ENCODE measurements at regions not wholly inside any gene's neighbourhood (a gene's known extent, or its start where the extent isn't known, plus 50 kb on each side); places are given as distances from the start of the nearest gene placed in this dataset.
"Not testable (repeated sequence)": the region's sequence is repeated elsewhere in the genome, so short reads cannot be mapped to it uniquely, and the experiment has no call there.

- no peak overlapping the region for H3K4me3 ChIP-seq (ENCODE audit: insufficient read length, low read depth)
- no peaks in the 10 kb centered on the region for H3K27me3 ChIP-seq (ENCODE audit: insufficient read depth, insufficient read length)
- H3K9me3 ChIP-seq (ENCODE audit: insufficient read depth, low read length), result no peaks in the 10 kb centered on the region
- H3K4me1 ChIP-seq (ENCODE audit: insufficient read depth, insufficient read length), result no peaks in the 10 kb centered on the region
- DNase-seq (ENCODE audit: low read depth, low spot score), result no peak
- TF ChIP-seq ZNF274 (IDR thresholded peaks at IDR 0.05; ENCODE audit: low read depth, low read length) (no peak), SUZ12 (IDR thresholded peaks at IDR 0.05; ENCODE audit: extremely low read depth, insufficient read depth, insufficient read length) (no peak), YY1 (IDR thresholded peaks at IDR 0.05; ENCODE audit: insufficient read depth, insufficient read length) (no peak)
- H3K36me3 ChIP-seq (ENCODE audit: insufficient read depth, insufficient read length, low read length), result no peaks in the 10 kb centered on the region
- H3K9ac ChIP-seq (ENCODE audit: insufficient read length, low read depth), result no peak overlapping the region
Observed at GRCh38 chr13:90719461-90719860, 628.0 kb upstream of the MIR17HG start.

GRCh38 chr13:90721937-90722336, 625.5 kb upstream of the MIR17HG start:
- Histone ChIP-seq H3K9ac (ENCODE audit: insufficient read length, low read depth) (no peak overlapping the region), H3K4me1 (ENCODE audit: insufficient read depth, insufficient read length) (no peaks in the 10 kb centered on the region), H3K27me3 (ENCODE audit: insufficient read depth, insufficient read length) (no peaks in the 10 kb centered on the region), H3K36me3 (ENCODE audit: insufficient read depth, insufficient read length, low read length) (no peaks in the 10 kb centered on the region), H3K9me3 (ENCODE audit: insufficient read depth, low read length) (no peaks in the 10 kb centered on the region), H3K4me3 (ENCODE audit: insufficient read length, low read depth) (no peak overlapping the region)
- no peak for DNase-seq (ENCODE audit: low read depth, low spot score)
- TF ChIP-seq SUZ12 (IDR thresholded peaks at IDR 0.05; ENCODE audit: extremely low read depth, insufficient read depth, insufficient read length) (no peak), ZNF274 (IDR thresholded peaks at IDR 0.05; ENCODE audit: low read depth, low read length) (no peak), YY1 (IDR thresholded peaks at IDR 0.05; ENCODE audit: insufficient read depth, insufficient read length) (no peak)

GRCh38 chr13:90723381-90723780, 624.1 kb upstream of the MIR17HG start:
- Histone ChIP-seq H3K9ac (ENCODE audit: insufficient read length, low read depth) (no peak overlapping the region), H3K4me3 (ENCODE audit: insufficient read length, low read depth) (no peak overlapping the region), H3K27me3 (ENCODE audit: insufficient read depth, insufficient read length) (no peaks in the 10 kb centered on the region), H3K4me1 (ENCODE audit: insufficient read depth, insufficient read length) (no peaks in the 10 kb centered on the region), H3K36me3 (ENCODE audit: insufficient read depth, insufficient read length, low read length) (no peaks in the 10 kb centered on the region), H3K9me3 (ENCODE audit: insufficient read depth, low read length) (no peaks in the 10 kb centered on the region)
- no peak for DNase-seq (ENCODE audit: low read depth, low spot score)
- TF ChIP-seq ZNF274 (IDR thresholded peaks at IDR 0.05; ENCODE audit: low read depth, low read length) (no peak), SUZ12 (IDR thresholded peaks at IDR 0.05; ENCODE audit: extremely low read depth, insufficient read depth, insufficient read length) (no peak), YY1 (IDR thresholded peaks at IDR 0.05; ENCODE audit: insufficient read depth, insufficient read length) (no peak)

GRCh38 chr13:90726375-90726774, 621.1 kb upstream of the MIR17HG start:
- TF ChIP-seq YY1 (IDR thresholded peaks at IDR 0.05; ENCODE audit: insufficient read depth, insufficient read length), result no peak
- no peaks in the 10 kb centered on the region for H3K27me3 ChIP-seq (ENCODE audit: insufficient read depth, insufficient read length)

GRCh38 chr13:90732049-90732448, 615.4 kb upstream of the MIR17HG start:
- no peaks in the 10 kb centered on the region for H3K9me3 ChIP-seq (ENCODE audit: insufficient read depth, low read length)
- H3K4me1 ChIP-seq (ENCODE audit: insufficient read depth, insufficient read length), result no peaks in the 10 kb centered on the region
- no peak for DNase-seq (ENCODE audit: low read depth, low spot score)
- no peak overlapping the region for H3K9ac ChIP-seq (ENCODE audit: insufficient read length, low read depth)
- H3K4me3 ChIP-seq (ENCODE audit: insufficient read length, low read depth), result no peak overlapping the region
- TF ChIP-seq ZNF274 (IDR thresholded peaks at IDR 0.05; ENCODE audit: low read depth, low read length) (no peak), SUZ12 (IDR thresholded peaks at IDR 0.05; ENCODE audit: extremely low read depth, insufficient read depth, insufficient read length) (no peak)
- H3K27me3 ChIP-seq (ENCODE audit: insufficient read depth, insufficient read length), result no peaks in the 10 kb centered on the region
- no peaks in the 10 kb centered on the region for H3K36me3 ChIP-seq (ENCODE audit: insufficient read depth, insufficient read length, low read length)

More at GRCh38 chr13:90726375-90726774, 621.1 kb upstream of the MIR17HG start:
- no peak for DNase-seq (ENCODE audit: low read depth, low spot score)
- no peaks in the 10 kb centered on the region for H3K36me3 ChIP-seq (ENCODE audit: insufficient read depth, insufficient read length, low read length)
- no peaks in the 10 kb centered on the region for H3K4me1 ChIP-seq (ENCODE audit: insufficient read depth, insufficient read length)
- H3K9ac ChIP-seq (ENCODE audit: insufficient read length, low read depth), result no peak overlapping the region
- no peaks in the 10 kb centered on the region for H3K9me3 ChIP-seq (ENCODE audit: insufficient read depth, low read length)
- H3K4me3 ChIP-seq (ENCODE audit: insufficient read length, low read depth), result no peak overlapping the region

- H3K27me3 ChIP-seq (ENCODE audit: insufficient read depth, insufficient read length); H3K4me3 ChIP-seq (ENCODE audit: insufficient read length, low read depth); H3K9ac ChIP-seq (ENCODE audit: insufficient read length, low read depth); DNase-seq (ENCODE audit: low read depth, low spot score); H3K4me1 ChIP-seq (ENCODE audit: insufficient read depth, insufficient read length); H3K36me3 ChIP-seq (ENCODE audit: insufficient read depth, insufficient read length, low read length); H3K9me3 ChIP-seq (ENCODE audit: insufficient read depth, low read length): not testable (repeated sequence)
Observed at GRCh38 chr13:90734497-90734896, 613.0 kb upstream of the MIR17HG start.

GRCh38 chr13:90738881-90739280, 608.6 kb upstream of the MIR17HG start:
- H3K4me1 ChIP-seq (ENCODE audit: insufficient read depth, insufficient read length), result no peaks in the 10 kb centered on the region
- no peak overlapping the region for H3K9ac ChIP-seq (ENCODE audit: insufficient read length, low read depth)
- H3K36me3 ChIP-seq (ENCODE audit: insufficient read depth, insufficient read length, low read length), result no peaks in the 10 kb centered on the region
- H3K9me3 ChIP-seq (ENCODE audit: insufficient read depth, low read length), result no peaks in the 10 kb centered on the region
- no peak for DNase-seq (ENCODE audit: low read depth, low spot score)
- TF ChIP-seq ZNF274 (IDR thresholded peaks at IDR 0.05; ENCODE audit: low read depth, low read length) (no peak), YY1 (IDR thresholded peaks at IDR 0.05; ENCODE audit: insufficient read depth, insufficient read length) (no peak), SUZ12 (IDR thresholded peaks at IDR 0.05; ENCODE audit: extremely low read depth, insufficient read depth, insufficient read length) (no peak)
- no peak overlapping the region for H3K4me3 ChIP-seq (ENCODE audit: insufficient read length, low read depth)
- H3K27me3 ChIP-seq (ENCODE audit: insufficient read depth, insufficient read length), result no peaks in the 10 kb centered on the region

GRCh38 chr13:90740099-90740498, 607.4 kb upstream of the MIR17HG start:
- no peaks in the 10 kb centered on the region for H3K36me3 ChIP-seq (ENCODE audit: insufficient read depth, insufficient read length, low read length)
- no peak for DNase-seq (ENCODE audit: low read depth, low spot score)
- H3K27me3 ChIP-seq (ENCODE audit: insufficient read depth, insufficient read length), result no peaks in the 10 kb centered on the region
- H3K4me1 ChIP-seq (ENCODE audit: insufficient read depth, insufficient read length), result no peaks in the 10 kb centered on the region
- no peak overlapping the region for H3K9ac ChIP-seq (ENCODE audit: insufficient read length, low read depth)
- TF ChIP-seq YY1 (IDR thresholded peaks at IDR 0.05; ENCODE audit: insufficient read depth, insufficient read length) (no peak), ZNF274 (IDR thresholded peaks at IDR 0.05; ENCODE audit: low read depth, low read length) (no peak), SUZ12 (IDR thresholded peaks at IDR 0.05; ENCODE audit: extremely low read depth, insufficient read depth, insufficient read length) (no peak)
- no peak overlapping the region for H3K4me3 ChIP-seq (ENCODE audit: insufficient read length, low read depth)
- no peaks in the 10 kb centered on the region for H3K9me3 ChIP-seq (ENCODE audit: insufficient read depth, low read length)
